ENCODE measurements at regions not wholly inside any gene's neighbourhood (a gene's known extent, or its start where the extent isn't known, plus 50 kb on each side); places are given as distances from the start of the nearest gene placed in this dataset.
"Not testable (repeated sequence)": the region's sequence is repeated elsewhere in the genome, so short reads cannot be mapped to it uniquely, and the experiment has no call there.

DNA sequence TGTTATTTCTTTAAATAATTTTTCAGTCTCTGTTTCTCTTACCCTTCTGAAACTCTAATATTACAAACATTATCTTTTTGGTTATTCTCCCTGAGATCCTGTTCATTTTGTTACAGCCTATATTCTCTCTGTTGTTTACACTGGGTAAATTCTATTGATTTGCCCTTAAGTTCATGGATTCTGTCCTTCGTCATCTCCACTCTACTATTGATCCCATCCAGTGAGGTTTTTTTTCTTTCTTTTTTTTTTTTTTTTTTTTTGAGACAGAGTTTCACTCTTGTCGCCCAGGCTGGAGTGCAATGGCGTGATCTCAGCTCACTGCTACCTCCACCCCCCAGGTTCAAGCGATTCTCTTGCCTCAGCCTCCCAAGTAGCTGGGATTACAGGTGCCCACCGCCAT, 393.9 kb downstream of the ZNF674 start:
- H2AFZ ChIP-seq (ENCODE audit: low read length); DNase-seq (ENCODE audit: low spot score); intact Hi-C loops (cut with micrococcal nuclease; ENCODE audit: unreplicated experiment); FAIRE-seq; CTCF ChIA-PET (ENCODE audit: low intra/inter-chr PET ratio, low total read pairs); H3K27ac ChIP-seq (ENCODE audit: extremely low read length, insufficient read depth, low read length); H3K9me3 ChIP-seq (ENCODE audit: low read length); in situ Hi-C loops (cut with HindIII; ENCODE audit: extremely low pct_ligation_motif_present, low pct_unique_long_range_greater_than_20kb); H3K79me2 ChIP-seq (ENCODE audit: insufficient read depth, low read length); H3K4me2 ChIP-seq (ENCODE audit: low read depth, low read length); H3K36me3 ChIP-seq (replicated peaks in 1 of 2; ENCODE audit: control insufficient read depth in 1 of 2, insufficient read depth in 2 of 2, low read length in 2 of 2); H3K9ac ChIP-seq (ENCODE audit: insufficient read depth, low read depth, low read length); H3K4me3 ChIP-seq (replicated peaks in 1 of 3; ENCODE audit: insufficient read depth in 1 of 3, low read depth in 2 of 3, low read length in 3 of 3); H4K20me1 ChIP-seq (ENCODE audit: insufficient read depth, low read length); H3K27me3 ChIP-seq (ENCODE audit: control insufficient read depth in 1 of 2, insufficient read depth in 2 of 2, low read length in 2 of 2); BruUV-seq (replicated peaks); POLR2A ChIA-PET; H3K4me1 ChIP-seq (ENCODE audit: insufficient read depth, low read length); TF ChIP-seq CREB1 (IDR thresholded peaks at IDR 0.05): not testable (repeated sequence)
- 31% methylated on average over 5 of the region's 5 CpGs for WGBS (ENCODE audit: low lambda C conversion rate)
- ATAC-seq = peak; percentile 32; the same call in 1 of the 3 replicates
- TF ChIP-seq, protein P1, sequence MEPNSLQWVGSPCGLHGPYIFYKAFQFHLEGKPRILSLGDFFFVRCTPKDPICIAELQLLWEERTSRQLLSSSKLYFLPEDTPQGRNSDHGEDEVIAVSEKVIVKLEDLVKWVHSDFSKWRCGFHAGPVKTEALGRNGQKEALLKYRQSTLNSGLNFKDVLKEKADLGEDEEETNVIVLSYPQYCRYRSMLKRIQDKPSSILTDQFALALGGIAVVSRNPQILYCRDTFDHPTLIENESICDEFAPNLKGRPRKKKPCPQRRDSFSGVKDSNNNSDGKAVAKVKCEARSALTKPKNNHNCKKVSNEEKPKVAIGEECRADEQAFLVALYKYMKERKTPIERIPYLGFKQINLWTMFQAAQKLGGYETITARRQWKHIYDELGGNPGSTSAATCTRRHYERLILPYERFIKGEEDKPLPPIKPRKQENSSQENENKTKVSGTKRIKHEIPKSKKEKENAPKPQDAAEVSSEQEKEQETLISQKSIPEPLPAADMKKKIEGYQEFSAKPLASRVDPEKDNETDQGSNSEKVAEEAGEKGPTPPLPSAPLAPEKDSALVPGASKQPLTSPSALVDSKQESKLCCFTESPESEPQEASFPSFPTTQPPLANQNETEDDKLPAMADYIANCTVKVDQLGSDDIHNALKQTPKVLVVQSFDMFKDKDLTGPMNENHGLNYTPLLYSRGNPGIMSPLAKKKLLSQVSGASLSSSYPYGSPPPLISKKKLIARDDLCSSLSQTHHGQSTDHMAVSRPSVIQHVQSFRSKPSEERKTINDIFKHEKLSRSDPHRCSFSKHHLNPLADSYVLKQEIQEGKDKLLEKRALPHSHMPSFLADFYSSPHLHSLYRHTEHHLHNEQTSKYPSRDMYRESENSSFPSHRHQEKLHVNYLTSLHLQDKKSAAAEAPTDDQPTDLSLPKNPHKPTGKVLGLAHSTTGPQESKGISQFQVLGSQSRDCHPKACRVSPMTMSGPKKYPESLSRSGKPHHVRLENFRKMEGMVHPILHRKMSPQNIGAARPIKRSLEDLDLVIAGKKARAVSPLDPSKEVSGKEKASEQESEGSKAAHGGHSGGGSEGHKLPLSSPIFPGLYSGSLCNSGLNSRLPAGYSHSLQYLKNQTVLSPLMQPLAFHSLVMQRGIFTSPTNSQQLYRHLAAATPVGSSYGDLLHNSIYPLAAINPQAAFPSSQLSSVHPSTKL (CRISPR knock-in tag; IDR thresholded peaks at IDR 0.05) = 0 out of 2 replicates have a peak, but pooled peaks have one; percentile 12
- TF ChIP-seq, protein P2, sequence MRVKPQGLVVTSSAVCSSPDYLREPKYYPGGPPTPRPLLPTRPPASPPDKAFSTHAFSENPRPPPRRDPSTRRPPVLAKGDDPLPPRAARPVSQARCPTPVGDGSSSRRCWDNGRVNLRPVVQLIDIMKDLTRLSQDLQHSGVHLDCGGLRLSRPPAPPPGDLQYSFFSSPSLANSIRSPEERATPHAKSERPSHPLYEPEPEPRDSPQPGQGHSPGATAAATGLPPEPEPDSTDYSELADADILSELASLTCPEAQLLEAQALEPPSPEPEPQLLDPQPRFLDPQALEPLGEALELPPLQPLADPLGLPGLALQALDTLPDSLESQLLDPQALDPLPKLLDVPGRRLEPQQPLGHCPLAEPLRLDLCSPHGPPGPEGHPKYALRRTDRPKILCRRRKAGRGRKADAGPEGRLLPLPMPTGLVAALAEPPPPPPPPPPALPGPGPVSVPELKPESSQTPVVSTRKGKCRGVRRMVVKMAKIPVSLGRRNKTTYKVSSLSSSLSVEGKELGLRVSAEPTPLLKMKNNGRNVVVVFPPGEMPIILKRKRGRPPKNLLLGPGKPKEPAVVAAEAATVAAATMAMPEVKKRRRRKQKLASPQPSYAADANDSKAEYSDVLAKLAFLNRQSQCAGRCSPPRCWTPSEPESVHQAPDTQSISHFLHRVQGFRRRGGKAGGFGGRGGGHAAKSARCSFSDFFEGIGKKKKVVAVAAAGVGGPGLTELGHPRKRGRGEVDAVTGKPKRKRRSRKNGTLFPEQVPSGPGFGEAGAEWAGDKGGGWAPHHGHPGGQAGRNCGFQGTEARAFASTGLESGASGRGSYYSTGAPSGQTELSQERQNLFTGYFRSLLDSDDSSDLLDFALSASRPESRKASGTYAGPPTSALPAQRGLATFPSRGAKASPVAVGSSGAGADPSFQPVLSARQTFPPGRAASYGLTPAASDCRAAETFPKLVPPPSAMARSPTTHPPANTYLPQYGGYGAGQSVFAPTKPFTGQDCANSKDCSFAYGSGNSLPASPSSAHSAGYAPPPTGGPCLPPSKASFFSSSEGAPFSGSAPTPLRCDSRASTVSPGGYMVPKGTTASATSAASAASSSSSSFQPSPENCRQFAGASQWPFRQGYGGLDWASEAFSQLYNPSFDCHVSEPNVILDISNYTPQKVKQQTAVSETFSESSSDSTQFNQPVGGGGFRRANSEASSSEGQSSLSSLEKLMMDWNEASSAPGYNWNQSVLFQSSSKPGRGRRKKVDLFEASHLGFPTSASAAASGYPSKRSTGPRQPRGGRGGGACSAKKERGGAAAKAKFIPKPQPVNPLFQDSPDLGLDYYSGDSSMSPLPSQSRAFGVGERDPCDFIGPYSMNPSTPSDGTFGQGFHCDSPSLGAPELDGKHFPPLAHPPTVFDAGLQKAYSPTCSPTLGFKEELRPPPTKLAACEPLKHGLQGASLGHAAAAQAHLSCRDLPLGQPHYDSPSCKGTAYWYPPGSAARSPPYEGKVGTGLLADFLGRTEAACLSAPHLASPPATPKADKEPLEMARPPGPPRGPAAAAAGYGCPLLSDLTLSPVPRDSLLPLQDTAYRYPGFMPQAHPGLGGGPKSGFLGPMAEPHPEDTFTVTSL (CRISPR knock-in tag; IDR thresholded peaks at IDR 0.05; ENCODE audit: borderline replicate concordance) = peak; percentile 55; the same call in 1 of the 2 replicates
- TF ChIP-seq NFIC (IDR thresholded peaks at IDR 0.05; ENCODE audit: low read length) = 0 out of 2 replicates have a peak, but pooled peaks have one; percentile 19
- 0 out of 2 replicates have a peak, but pooled peaks have one; percentile 21 for TF ChIP-seq CREB1 (CRISPR knock-in tag; IDR thresholded peaks at IDR 0.05)
- TF ChIP-seq, protein P3, sequence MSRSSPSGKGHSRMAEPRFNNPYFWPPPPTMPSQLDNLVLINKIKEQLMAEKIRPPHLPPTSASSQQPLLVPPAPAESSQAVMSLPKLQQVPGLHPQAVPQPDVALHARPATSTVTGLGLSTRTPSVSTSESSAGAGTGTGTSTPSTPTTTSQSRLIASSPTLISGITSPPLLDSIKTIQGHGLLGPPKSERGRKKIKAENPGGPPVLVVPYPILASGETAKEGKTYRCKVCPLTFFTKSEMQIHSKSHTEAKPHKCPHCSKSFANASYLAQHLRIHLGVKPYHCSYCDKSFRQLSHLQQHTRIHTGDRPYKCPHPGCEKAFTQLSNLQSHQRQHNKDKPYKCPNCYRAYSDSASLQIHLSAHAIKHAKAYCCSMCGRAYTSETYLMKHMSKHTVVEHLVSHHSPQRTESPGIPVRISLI (CRISPR knock-in tag; IDR thresholded peaks at IDR 0.05; ENCODE audit: borderline replicate concordance) = peak; percentile 62; the same call in 1 of the 2 replicates
- TF ChIP-seq KAT2B (IDR thresholded peaks at IDR 0.05; ENCODE audit: borderline replicate concordance, low read depth, low read length) = peak; percentile 93
- peak; percentile 41; the same call in 1 of the 2 replicates for TF ChIP-seq RARA (CRISPR knock-in tag; IDR thresholded peaks at IDR 0.05)
- peak; percentile 87; the same call in 1 of the 2 replicates for TF ChIP-seq ZNF775 (CRISPR knock-in tag; IDR thresholded peaks at IDR 0.05; ENCODE audit: borderline replicate concordance)
- TF ChIP-seq GATAD2A (CRISPR knock-in tag; IDR thresholded peaks at IDR 0.05) = 0 out of 2 replicates have a peak, but pooled peaks have one; percentile 46
